Fibroblast of skin of back (primary cell): ENCODE measurements at regions not wholly inside any gene's neighbourhood (a gene's known extent, or its start where the extent isn't known, plus 50 kb on each side); places are given as distances from the start of the nearest gene placed in this dataset.
"Not testable (repeated sequence)": the region's sequence is repeated elsewhere in the genome, so short reads cannot be mapped to it uniquely, and the experiment has no call there.

Source experiments
- DNase-seq: peaks from one replicate; pipeline ENCODE4 v3.0.0-alpha.2; 2013

GRCh38 chr6:130674604-130675003, 152.6 kb upstream of the SMLR1 start:
- DNase-seq = no peak

GRCh38 chr6:130675072-130675471, 152.1 kb upstream of the SMLR1 start:
- peak; percentile 57 for DNase-seq

- DNase-seq = no peak
These were observed 151.0 kb upstream of the SMLR1 start for GRCh38 chr6:130676077-130676772.

- no peak for DNase-seq
These were observed 150.4 kb upstream of the SMLR1 start for GRCh38 chr6:130676773-130677144.

GRCh38 chr6:130677312-130677711, 149.9 kb upstream of the SMLR1 start:
- DNase-seq = no peak

GRCh38 chr6:130677766-130678165, 149.4 kb upstream of the SMLR1 start:
- DNase-seq = no peak

- DNase-seq = no peak
These were observed 147.5 kb upstream of the SMLR1 start for GRCh38 chr6:130679684-130680083.

GRCh38 chr6:130680116-130680515, 147.1 kb upstream of the SMLR1 start:
- DNase-seq = no peak

- DNase-seq = peak; percentile 61
These were observed 146.2 kb upstream of the SMLR1 start for GRCh38 chr6:130681028-130681427.

GRCh38 chr6:130682066-130682465, 145.1 kb upstream of the SMLR1 start:
- no peak for DNase-seq

GRCh38 chr6:130683761-130684517, 143.3 kb upstream of the SMLR1 start:
- DNase-seq = no peak

GRCh38 chr6:130692659-130693058, 134.5 kb upstream of the SMLR1 start:
- DNase-seq = no peak

GRCh38 chr6:130693944-130694343, 133.3 kb upstream of the SMLR1 start:
- DNase-seq = no peak

- peak; percentile 10 for DNase-seq
These were observed 132.6 kb upstream of the SMLR1 start for GRCh38 chr6:130694606-130695005.

- peak; percentile 5 for DNase-seq
These were observed 130.4 kb upstream of the SMLR1 start for GRCh38 chr6:130696806-130697205.

- no peak for DNase-seq
These were observed 129.8 kb upstream of the SMLR1 start for GRCh38 chr6:130697271-130697994.

GRCh38 chr6:130697995-130698535, 129.1 kb upstream of the SMLR1 start:
- DNase-seq = peak; percentile 54

- DNase-seq = no peak
These were observed 127.5 kb upstream of the SMLR1 start for GRCh38 chr6:130699742-130700141.

- no peak for DNase-seq
These were observed 126.8 kb upstream of the SMLR1 start for GRCh38 chr6:130700397-130700796.

- peak; percentile 54 for DNase-seq
These were observed 118.9 kb upstream of the SMLR1 start for GRCh38 chr6:130708338-130708737.

- not testable (repeated sequence) for DNase-seq
These were observed 115.6 kb upstream of the SMLR1 start for GRCh38 chr6:130711641-130712040.

GRCh38 chr6:130713144-130713543, 114.1 kb upstream of the SMLR1 start:
- DNase-seq = no peak

- DNase-seq = no peak
These were observed 112.1 kb upstream of the SMLR1 start for GRCh38 chr6:130715058-130715457.
